HepG2 (cell line): ENCODE measurements at regions not wholly inside any gene's neighbourhood (a gene's known extent, or its start where the extent isn't known, plus 50 kb on each side); places are given as distances from the start of the nearest gene placed in this dataset.
"Not testable (repeated sequence)": the region's sequence is repeated elsewhere in the genome, so short reads cannot be mapped to it uniquely, and the experiment has no call there.

ENCODE experiments used
- ELF3 ChIP-seq: IDR thresholded peaks from 2 replicates; pipeline ENCODE4 v1.6.1; 2016; ENCODE audit warnings: missing genetic modification reagents, missing compliant biosample characterization
- POLR2AphosphoS5 ChIP-seq: IDR thresholded peaks from 2 replicates; pipeline ENCODE4 v1.6.1; 2012; ENCODE audit warnings: low read depth, low read length
- TF ChIP-seq, protein P1 (sequence below): sonication (generic); formaldehyde crosslinking; IDR thresholded peaks from 2 replicates; pipeline ENCODE4 v1.5.0; 2020; ENCODE audit warnings: mild to moderate bottlenecking, missing genetic modification reagents, moderate library complexity

DNA sequence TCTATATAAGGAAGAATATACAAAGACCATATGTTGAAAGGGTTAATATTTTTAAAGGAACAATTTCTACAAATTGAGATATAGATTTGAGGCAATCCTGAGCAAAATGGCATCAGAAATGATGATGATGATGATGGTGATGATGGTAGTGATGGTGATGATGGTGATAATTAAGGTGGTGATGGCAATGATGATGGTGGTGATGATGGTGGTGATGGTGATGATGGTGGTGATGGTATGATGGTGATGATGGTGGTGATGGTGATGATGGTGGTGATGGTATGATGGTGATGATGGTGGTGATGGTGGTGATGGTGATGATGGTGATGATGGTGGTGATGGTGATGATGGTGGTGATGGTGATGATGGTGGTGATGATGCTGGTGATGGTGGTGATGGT lies 150.1 kb upstream of the IRX1 start:
- TF ChIP-seq, protein P1, sequence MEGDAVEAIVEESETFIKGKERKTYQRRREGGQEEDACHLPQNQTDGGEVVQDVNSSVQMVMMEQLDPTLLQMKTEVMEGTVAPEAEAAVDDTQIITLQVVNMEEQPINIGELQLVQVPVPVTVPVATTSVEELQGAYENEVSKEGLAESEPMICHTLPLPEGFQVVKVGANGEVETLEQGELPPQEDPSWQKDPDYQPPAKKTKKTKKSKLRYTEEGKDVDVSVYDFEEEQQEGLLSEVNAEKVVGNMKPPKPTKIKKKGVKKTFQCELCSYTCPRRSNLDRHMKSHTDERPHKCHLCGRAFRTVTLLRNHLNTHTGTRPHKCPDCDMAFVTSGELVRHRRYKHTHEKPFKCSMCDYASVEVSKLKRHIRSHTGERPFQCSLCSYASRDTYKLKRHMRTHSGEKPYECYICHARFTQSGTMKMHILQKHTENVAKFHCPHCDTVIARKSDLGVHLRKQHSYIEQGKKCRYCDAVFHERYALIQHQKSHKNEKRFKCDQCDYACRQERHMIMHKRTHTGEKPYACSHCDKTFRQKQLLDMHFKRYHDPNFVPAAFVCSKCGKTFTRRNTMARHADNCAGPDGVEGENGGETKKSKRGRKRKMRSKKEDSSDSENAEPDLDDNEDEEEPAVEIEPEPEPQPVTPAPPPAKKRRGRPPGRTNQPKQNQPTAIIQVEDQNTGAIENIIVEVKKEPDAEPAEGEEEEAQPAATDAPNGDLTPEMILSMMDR (CRISPR knock-in tag) = not testable (repeated sequence)
- not testable (repeated sequence) for TF ChIP-seq ELF3, POLR2AphosphoS5
